ENCODE measurements at regions not wholly inside any gene's neighbourhood (a gene's known extent, or its start where the extent isn't known, plus 50 kb on each side); places are given as distances from the start of the nearest gene placed in this dataset.

GRCh38 chr2:133667085-133667484 is 98.8 kb upstream of the NCKAP5 start:
- no peak for DNase-seq

GRCh38 chr2:133667968-133668367 is 99.7 kb upstream of the NCKAP5 start:
- no peak for DNase-seq

DNA sequence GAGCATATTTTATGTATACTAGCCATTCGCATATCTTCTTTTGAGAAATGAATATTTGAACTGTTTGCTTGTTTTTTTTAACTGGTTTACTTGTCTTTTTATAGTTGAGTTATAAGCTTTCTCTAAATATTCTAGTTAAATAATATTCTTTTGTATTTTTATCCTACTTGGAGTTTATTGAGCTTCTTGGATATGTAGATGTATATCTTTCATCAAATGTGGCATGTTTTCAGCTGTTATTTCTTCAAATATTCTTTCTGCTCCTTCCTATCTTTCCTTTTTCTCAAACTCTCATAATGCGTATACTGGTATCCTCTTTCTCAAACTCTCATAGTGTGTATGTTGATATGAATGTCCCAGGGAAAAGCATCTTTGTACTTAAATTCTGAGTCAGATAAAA is 100.3 kb upstream of the NCKAP5 start:
- no peak for DNase-seq

DNA sequence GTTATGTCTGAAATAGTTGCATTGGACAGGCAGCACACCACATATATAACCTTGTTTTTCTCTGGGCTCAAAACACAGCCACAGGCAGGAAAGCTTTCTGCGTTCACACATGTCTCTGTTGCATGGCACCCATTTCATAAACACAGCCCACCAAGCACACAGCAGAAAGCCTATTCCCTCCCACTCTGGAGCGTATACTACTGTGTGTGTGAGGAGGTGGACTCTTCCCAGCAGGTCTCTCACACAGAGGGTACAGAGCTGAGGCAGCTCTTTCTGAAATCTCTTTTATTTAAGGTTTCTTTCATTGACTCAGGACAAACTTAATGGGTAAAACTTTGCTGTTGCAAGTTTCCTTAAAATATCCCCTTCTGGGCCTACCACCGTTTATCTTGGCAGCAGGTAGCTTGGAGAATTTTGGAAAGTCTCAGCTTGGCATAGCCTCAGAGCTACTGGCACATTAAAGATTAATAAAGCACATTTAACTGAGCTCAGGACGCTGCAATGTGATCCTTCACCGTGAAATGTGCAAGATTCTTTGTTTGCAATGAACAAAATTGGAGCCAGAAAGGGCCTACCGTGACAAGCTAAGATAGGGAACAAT is 105.1 kb upstream of the NCKAP5 start:
- DNase-seq, result no peak

DNA sequence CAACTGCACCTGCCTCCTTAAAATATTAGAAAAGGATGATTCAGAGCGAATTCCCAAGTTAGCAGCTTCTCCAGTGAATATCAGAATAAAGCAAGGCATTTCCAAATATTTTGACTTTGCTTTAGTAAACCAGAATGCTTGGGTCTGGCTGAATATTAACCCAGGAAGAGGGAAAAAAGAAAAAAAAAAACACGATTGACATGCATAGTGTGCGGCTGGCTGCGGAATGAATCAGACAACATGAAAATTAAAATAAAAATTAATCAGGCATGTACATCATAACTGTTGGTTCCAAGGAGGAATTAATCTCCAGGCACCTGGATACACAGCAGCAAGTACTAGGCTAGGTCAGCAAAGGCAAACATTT is 105.8 kb upstream of the NCKAP5 start:
- no peak for DNase-seq

- peak; percentile 41 for DNase-seq
Measured at GRCh38 chr2:133674433-133675331, 106.4 kb upstream of the NCKAP5 start.

DNA sequence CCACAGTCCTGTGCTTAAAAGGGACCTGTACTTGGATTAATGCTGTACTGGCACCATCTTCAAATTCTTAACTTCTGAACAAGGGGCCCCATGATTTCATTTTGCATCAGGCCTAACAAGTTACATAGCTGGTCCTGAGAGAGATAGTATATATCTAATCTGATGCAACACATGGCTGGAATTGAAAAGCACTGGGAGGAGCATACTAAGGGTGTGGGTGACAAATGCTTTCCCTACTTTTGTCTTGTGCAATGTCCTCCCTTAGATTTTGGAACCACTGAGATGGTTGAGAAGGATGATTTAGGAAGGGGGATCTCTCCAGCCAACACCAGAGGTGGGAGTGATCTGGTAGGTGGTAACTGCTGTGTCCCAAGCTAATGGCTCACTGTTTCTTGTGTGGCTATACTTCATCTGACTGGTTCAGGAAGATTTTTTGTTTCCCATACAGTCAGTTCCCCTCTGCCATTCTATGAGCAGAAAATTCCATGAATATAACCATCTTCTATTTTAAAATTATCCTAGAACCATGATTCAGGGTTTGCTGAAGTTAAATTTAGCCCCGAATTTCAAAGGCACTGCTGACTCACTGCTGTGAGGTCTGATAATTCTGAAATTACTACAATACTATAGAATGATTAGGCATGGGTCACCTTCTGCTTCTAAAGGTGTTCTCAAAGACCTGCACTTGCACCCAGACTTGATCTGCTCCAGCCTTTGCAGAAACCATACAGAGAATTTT is 108.3 kb upstream of the NCKAP5 start:
- DNase-seq, result no peak

DNA sequence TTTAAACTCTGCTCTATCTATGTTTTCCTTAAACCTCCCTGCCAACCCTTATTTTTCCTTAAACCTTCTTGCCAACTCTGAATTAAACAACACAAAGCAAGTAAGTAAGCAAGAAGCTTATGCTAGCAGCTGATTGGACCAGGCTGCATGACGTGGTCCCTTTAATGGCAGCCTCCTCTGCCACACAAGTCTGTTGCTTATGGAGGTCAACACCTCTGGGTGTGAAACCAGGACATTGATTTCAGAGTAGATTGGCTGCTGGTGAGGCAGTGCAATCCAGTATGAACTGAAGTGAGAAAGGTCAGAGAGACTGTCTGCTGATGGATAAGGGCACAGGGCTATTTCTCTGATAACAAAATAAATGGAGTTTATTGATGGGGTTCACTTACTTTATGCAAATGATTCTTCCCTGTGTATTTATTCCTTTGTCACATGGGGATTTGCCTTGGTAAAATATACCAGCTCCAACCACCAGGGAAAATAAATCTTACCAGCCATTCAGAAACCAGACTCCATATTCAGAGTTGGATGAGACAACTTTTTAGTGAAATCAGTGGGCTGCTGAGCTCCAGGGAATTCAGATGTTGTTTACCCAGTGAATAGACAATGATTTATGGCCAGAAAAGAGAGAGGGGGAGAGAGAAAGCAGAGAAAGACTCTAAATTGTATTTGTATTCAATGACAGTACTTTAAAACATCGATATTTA is 112.2 kb upstream of the NCKAP5 start:
- no peak for DNase-seq

GRCh38 chr2:133682347-133682746 is 114.1 kb upstream of the NCKAP5 start:
- DNase-seq, result no peak

DNA sequence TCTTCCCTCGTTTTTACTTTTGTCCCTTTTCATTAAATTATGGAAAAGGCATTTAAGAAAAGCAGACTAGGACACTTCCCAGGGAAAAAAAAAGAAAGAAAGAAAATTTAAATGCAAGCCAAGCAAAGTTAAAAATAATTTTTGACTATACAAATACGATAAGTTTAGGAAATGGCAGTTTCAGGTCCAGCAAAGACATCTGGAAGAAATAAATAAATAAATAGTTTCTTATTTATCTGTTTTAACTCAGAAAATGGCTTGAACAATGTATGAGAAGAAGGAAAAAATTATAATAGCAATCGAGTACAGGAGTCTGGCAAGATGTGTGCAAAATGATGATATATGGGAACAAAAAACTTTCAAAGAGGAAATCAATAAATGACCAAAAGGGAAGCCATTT is 114.6 kb upstream of the NCKAP5 start:
- DNase-seq, result no peak

GRCh38 chr2:133685636-133686215 is 117.5 kb upstream of the NCKAP5 start:
- no peak for DNase-seq

DNA sequence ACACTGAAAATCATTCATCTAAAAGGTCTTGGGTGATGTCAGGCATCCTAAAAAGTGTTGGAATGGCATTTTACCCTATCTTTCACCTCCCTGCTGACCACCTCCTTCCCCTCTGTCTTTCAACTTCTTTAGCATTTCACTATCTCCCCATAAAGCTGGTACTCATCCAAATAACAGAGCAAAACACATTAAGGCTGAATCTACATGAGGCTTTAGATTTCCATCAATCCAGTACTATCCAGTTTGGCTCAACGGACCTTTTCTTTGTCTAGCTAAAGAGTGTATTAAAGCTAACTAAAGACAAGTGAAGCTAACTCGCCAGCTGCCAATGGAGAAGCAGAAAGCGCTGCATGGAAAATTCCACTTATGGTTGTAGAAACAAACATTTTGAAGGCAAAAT is 122.5 kb upstream of the NCKAP5 start:
- DNase-seq, result no peak

GRCh38 chr2:133691336-133691735 is 123.1 kb upstream of the NCKAP5 start:
- DNase-seq, result no peak

DNA sequence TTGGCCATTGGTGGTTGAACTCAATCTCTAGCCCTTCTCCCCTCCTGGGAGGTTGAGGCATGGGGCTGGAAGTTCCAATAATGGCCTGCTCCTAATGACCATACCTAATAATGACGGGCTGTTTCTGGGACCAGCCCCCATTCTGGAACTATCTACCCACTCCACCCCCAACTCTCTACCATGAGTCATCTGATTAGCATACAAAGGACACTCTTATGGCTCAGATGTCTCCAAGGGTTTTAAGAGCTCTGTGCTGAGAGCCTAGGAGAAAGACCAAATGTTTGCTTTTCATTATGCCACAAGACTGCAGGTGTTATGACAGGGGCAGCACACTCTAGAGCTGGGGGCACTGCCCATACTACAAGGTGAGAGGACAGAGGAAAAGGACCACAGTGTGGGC is 137.0 kb upstream of the NCKAP5 start:
- DNase-seq, result no peak

- no peak for DNase-seq
Measured at GRCh38 chr2:133710613-133711012, 142.3 kb upstream of the NCKAP5 start.

GRCh38 chr2:133711201-133711600 is 142.9 kb upstream of the NCKAP5 start:
- DNase-seq, result no peak

DNA sequence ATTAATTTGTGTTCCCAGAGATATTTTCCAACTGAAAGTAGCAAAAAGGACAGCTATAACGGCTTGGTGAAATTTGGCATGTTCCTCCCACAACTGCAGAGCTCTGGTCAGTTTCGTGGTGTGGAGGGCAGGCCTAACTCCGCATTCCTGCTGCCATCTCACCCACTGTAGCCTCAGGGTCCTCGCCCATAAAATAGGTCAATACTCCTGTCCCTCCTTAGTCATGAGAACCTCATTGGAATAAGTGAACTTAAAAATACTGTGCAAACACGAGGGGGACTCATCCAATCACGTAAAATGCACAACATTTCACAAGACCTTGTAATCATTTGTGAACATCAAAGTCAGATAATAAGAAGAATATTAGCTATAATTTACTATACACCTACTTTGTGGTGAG is 143.5 kb upstream of the NCKAP5 start:
- no peak for DNase-seq

DNA sequence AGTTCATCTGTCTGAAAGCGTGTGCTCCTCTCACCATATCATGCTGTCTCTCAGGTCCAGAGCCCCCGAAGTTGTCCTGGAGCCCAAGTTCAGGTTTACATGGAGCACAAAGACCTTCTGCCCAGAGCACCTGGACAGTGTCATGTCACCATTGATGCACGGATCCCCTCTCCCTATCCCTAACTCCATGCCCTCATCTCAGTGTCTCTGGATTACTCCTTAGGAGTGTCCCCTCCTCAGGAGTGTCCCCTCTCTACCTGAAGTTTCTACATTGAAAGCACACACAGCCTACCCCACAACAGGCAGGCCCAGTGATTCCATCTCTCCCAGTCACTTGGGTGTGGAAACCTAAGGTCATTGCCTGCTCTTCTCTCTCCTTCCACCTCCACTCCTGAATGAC is 144.1 kb upstream of the NCKAP5 start:
- no peak for DNase-seq

DNA sequence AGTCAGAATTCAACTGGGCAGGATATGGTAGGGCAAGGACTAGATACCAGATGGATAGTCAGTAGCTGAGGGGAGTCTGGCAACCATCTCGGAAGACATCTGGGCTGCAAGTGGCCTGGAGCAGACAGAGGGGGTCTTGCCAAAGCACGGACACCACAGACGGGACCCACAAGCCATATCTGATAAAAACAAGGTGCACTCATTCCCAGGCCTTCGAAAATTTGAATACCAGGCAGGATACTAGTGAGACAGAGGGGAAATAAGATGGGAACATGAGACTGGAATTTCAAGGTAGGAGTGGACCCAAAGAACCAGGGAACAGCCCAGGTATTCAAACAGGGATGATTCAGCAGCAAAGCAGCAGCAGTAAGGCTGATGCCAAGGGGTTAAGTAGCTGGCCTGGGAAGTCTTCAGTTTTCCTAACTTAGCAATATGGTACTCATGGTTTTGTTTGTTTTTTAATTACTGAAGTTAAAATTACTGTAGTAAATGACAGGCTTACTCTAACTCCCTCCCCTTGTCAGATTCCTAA is 144.9 kb upstream of the NCKAP5 start:
- DNase-seq, result no peak

DNA sequence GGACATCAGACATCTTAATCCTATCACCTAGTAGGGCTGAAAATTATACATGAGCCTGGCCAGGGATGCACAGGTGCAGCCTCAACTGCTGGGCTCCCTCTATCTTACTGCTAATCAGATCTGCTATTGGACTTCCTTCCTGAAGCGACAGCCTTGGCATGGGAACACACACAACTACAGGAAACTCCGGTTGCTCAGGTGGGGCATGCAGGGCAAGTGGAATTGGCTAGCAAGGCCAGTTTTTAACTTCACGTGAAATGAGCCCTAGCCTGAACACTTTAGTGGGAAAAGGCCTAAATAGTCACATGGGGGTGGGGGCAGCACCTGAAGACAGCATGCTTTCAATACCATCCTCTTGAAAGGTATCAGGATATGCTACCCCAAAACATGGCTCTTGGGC is 147.9 kb upstream of the NCKAP5 start:
- DNase-seq, result no peak

GRCh38 chr2:133717497-133717896 is 149.2 kb upstream of the NCKAP5 start:
- no peak for DNase-seq

DNA sequence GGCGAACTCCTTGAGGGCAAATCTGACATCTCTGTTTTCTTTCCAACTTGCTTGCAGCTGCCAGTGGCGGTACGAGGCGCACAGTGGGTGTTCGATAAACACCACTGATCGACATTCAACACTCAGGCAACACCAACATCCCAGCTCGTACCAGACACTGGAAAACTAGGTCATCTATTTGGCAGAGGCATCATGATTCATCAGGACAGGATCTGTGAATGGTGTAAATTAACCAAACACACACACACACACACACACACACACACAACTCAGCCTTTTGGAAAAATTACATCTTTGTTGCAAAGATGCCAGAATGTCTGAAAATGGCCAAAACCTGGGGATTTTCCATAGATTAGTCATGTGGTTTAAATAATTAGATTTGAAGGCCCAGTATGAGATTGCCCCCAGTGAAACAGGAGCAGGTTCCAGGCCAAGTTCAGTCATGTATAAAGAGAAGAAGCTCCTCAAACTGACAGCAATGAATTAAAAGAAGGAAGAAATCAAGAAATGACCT is 150.5 kb upstream of the NCKAP5 start:
- DNase-seq, result peak; percentile 60

Data from occipital lobe (tissue), 1 donor.